ENCODE measurements at regions not wholly inside any gene's neighbourhood (a gene's known extent, or its start where the extent isn't known, plus 50 kb on each side); places are given as distances from the start of the nearest gene placed in this dataset.

DNA sequence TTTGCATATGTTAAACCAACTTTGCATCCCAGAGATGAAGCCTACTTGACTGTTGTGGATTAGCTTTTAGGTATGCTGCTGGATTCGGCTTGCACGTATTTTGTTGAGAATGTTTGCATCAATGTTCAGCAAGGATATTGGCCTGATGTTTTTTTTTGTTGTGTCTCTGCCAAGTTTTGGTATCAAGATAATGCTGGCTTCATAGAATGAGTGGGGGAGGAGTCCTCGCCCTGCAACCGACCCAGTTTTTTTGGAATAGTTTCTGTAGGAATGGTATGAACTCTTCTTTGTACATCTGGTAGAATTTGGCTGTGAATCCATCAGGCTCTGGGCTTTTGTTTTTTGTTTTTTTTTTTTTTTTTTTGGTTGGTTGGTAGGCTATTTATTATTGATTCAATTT, 147.9 kb downstream of the AHR start:
- 0 out of 2 replicates have a peak, but pooled peaks cover 4% of the 10 kb centered on the region for H3K9me3 ChIP-seq (ENCODE audit: insufficient read depth, low read length)
- H4K20me1 ChIP-seq (ENCODE audit: low read depth, low read length), result no peaks in the 10 kb centered on the region
- H2AFZ ChIP-seq (ENCODE audit: low read depth, low read length, severe bottlenecking), result no peak overlapping the region
- H3K9me2 ChIP-seq (replicated peaks; ENCODE audit: insufficient read depth, low read length), result no peaks in the 10 kb centered on the region
- no peaks in the 10 kb centered on the region for H3K36me3 ChIP-seq (ENCODE audit: low read length)
- H3K4me2 ChIP-seq (ENCODE audit: low read depth, low read length, poor library complexity, severe bottlenecking), result no peak overlapping the region
- no peaks in the 10 kb centered on the region for H3F3A ChIP-seq (ENCODE audit: insufficient read depth)
- no peak overlapping the region for H3K4me3 ChIP-seq (ENCODE audit: insufficient read depth, low read length, poor library complexity, severe bottlenecking)
- no peak overlapping the region for H3K9ac ChIP-seq (ENCODE audit: low read length)
- TF ChIP-seq EZH2phosphoT487 (conservative IDR thresholded peaks at IDR 0.05; ENCODE audit: low read length) (no peak), CTCF (IDR thresholded peaks at IDR 0.05; ENCODE audit: insufficient read depth, low read length, poor library complexity, severe bottlenecking) (no peak)
- no peaks in the 10 kb centered on the region for H3K27me3 ChIP-seq (ENCODE audit: low read length)
- H3K79me2 ChIP-seq (ENCODE audit: insufficient read depth, low read length), result no peaks in the 10 kb centered on the region
- H3K27ac ChIP-seq (ENCODE audit: low read depth, low read length), result no peak overlapping the region

DNA sequence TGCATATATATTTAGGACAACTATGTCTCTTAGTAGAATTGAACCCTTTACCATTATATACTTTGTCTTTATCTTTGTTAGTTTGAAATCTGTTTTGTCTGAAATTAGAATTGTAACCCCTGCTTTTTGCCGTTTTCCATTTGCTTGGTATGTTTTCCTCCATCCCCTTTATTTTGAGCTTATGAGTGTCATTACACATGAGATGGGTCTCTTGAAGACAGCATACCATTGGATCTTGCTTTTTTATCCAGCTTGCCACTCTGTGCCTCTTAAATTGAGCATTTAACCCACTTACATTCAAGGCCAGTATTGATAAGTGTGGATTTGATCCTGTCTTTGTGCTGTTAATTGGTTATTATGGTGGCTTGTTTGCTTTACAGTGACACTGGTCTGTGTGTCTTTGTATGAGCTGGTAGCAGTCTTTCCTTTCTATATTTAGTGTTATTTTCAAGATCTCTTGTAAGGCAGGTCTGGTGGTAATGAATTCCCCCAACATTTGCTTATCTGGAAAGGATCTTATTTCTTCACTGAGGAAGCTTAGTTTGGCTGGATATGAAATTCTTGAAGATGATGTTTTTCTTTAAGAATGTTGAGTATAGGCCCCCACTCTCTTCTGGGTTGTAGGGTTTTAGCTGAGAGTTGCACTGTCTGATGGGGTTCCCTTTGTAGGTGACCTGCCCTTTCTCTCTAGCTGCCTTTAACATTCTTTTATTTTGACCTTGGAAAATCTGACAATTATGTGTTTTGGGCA, 149.5 kb downstream of the AHR start:
- H3K9ac ChIP-seq (ENCODE audit: low read length), result no peak overlapping the region
- H3K27me3 ChIP-seq (ENCODE audit: low read length), result no peaks in the 10 kb centered on the region
- H4K20me1 ChIP-seq (ENCODE audit: low read depth, low read length), result no peaks in the 10 kb centered on the region
- no peaks in the 10 kb centered on the region for H3K36me3 ChIP-seq (ENCODE audit: low read length)
- no peak overlapping the region for H3K4me2 ChIP-seq (ENCODE audit: low read depth, low read length, poor library complexity, severe bottlenecking)
- H3K79me2 ChIP-seq (ENCODE audit: insufficient read depth, low read length), result no peaks in the 10 kb centered on the region
- H2AFZ ChIP-seq (ENCODE audit: low read depth, low read length, severe bottlenecking), result no peak overlapping the region
- H3K9me2 ChIP-seq (replicated peaks; ENCODE audit: insufficient read depth, low read length), result no peaks in the 10 kb centered on the region
- H3K27ac ChIP-seq (ENCODE audit: low read depth, low read length), result no peak overlapping the region
- TF ChIP-seq EZH2phosphoT487 (conservative IDR thresholded peaks at IDR 0.05; ENCODE audit: low read length) (no peak), CTCF (IDR thresholded peaks at IDR 0.05; ENCODE audit: insufficient read depth, low read length, poor library complexity, severe bottlenecking) (no peak)
- no peak overlapping the region for H3K4me3 ChIP-seq (ENCODE audit: insufficient read depth, low read length, poor library complexity, severe bottlenecking)
- 0 out of 2 replicates have a peak, but pooled peaks cover 4% of the 10 kb centered on the region for H3K9me3 ChIP-seq (ENCODE audit: insufficient read depth, low read length)
- H3F3A ChIP-seq (ENCODE audit: insufficient read depth), result no peaks in the 10 kb centered on the region

- Histone ChIP-seq H3K27ac (ENCODE audit: low read depth, low read length) (no peak overlapping the region), H3K36me3 (ENCODE audit: low read length) (no peaks in the 10 kb centered on the region), H3K4me3 (ENCODE audit: insufficient read depth, low read length, poor library complexity, severe bottlenecking) (no peak overlapping the region), H3F3A (ENCODE audit: insufficient read depth) (no peaks in the 10 kb centered on the region), H3K79me2 (ENCODE audit: insufficient read depth, low read length) (no peaks in the 10 kb centered on the region), H3K9me3 (ENCODE audit: insufficient read depth, low read length) (0 out of 2 replicates have a peak, but pooled peaks cover 4% of the 10 kb centered on the region), H3K4me2 (ENCODE audit: low read depth, low read length, poor library complexity, severe bottlenecking) (no peak overlapping the region), H3K27me3 (ENCODE audit: low read length) (no peaks in the 10 kb centered on the region), H4K20me1 (ENCODE audit: low read depth, low read length) (no peaks in the 10 kb centered on the region), H3K9ac (ENCODE audit: low read length) (no peak overlapping the region), H2AFZ (ENCODE audit: low read depth, low read length, severe bottlenecking) (no peak overlapping the region), H3K9me2 (replicated peaks; ENCODE audit: insufficient read depth, low read length) (no peaks in the 10 kb centered on the region)
- no peak for TF ChIP-seq CTCF (IDR thresholded peaks at IDR 0.05; ENCODE audit: insufficient read depth, low read length, poor library complexity, severe bottlenecking)
- no peak for TF ChIP-seq EZH2phosphoT487 (conservative IDR thresholded peaks at IDR 0.05; ENCODE audit: low read length)
Measured at GRCh38 chr7:17448479-17449423, 150.3 kb downstream of the AHR start.
